ENCODE measurements at regions not wholly inside any gene's neighbourhood (a gene's known extent, or its start where the extent isn't known, plus 50 kb on each side); places are given as distances from the start of the nearest gene placed in this dataset.
"Not testable (repeated sequence)": the region's sequence is repeated elsewhere in the genome, so short reads cannot be mapped to it uniquely, and the experiment has no call there.

DNA sequence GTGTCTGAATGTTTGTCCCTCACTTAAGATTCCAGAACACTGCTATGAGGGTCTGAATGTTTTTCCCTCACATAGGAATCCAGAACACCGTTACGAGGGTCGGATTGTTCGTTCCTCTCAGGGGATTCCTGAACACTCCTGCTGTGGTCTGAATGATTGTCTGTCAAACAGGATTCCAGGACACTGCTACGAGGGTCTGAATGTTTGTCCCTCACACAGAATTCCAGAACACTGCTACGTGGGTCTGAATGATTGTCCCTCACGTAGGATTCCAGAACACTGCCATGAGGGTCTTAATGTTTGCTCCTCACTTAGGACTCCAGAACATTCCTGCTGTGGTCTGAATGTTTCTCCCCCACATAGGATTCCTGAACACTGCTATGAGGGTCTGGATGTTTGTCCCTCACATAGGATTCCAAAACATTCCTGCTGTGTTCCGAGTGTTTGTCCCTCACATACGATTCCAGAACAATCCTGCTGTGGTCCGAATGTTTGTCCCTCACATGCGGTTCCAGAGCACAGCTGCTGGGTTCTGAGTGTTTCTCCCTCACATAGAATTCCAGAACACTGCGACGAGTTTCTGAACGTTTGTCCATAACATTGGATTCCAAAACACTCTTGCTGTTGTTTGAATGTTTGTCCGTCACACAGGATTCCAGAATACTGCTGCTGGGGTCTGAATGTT, 199.5 kb downstream of the FOXD4L6 start:
- H3K4me3 ChIP-seq (ENCODE audit: low read depth, low read length): no peak overlapping the region
- CTCF ChIA-PET: no interaction called here
- POLR2A ChIA-PET: no interaction called here
- no peak for TF ChIP-seq CTCF (IDR thresholded peaks at IDR 0.05; ENCODE audit: insufficient read depth, low read length, missing control alignments)
- no peak for DNase-seq (ENCODE audit: low read depth, low spot score)

DNA sequence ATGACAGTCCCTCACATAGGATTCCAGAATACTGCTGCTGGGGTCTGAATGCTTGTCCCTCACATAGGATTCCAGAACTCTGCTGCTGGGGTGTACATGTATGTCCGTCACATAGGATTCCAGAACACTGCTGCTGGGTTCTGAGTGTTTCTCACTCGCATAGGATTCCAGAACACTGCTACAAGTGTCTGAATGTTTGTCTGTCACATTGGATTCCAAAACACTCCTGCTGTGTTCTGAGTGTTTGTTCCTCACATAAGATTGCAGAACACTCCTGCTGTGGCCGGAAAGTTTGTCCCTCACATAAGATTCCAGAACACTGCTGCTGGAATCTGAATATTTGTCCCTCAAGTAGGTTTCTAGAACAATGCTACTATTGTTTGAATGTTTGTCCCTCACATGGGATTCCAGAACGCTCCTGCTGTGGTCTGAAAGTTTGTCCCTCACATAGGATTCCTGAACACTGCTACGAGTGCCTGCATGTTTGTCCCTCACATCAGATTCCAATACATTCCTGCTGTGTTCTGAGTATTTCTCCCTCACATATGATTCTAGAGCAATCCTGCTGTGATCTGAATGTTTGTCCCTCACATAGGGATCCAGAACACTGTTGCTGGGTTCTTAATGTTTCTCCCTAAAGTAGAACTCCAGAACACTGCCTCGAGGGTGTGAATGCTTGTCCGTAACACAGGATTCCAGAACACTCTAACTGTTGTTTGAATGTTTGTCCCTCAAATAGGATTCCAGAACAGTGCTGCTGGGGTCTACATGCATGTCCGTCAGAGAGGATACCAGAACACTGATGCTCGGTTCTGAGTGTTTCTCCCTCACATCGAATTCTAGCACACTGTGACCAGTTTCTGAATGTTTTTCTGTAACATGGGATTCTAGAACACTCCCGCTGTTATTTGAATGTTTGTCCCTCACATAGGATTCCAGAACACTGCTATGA, 200.4 kb downstream of the FOXD4L6 start:
- TF ChIP-seq CTCF (IDR thresholded peaks at IDR 0.05; ENCODE audit: insufficient read depth, low read length, missing control alignments): no peak
- POLR2A ChIA-PET: no interaction called here
- DNase-seq (ENCODE audit: low read depth, low spot score): no peak
- CTCF ChIA-PET: no interaction called here
- H3K4me3 ChIP-seq (ENCODE audit: low read depth, low read length): no peak overlapping the region

- no peak for DNase-seq (ENCODE audit: low read depth, low spot score)
- no peak overlapping the region for H3K4me3 ChIP-seq (ENCODE audit: low read depth, low read length)
- POLR2A ChIA-PET: no interaction called here
- TF ChIP-seq CTCF (IDR thresholded peaks at IDR 0.05; ENCODE audit: insufficient read depth, low read length, missing control alignments): no peak
- CTCF ChIA-PET: no interaction called here
Measured at GRCh38 chr9:40927260-40927631, 201.2 kb downstream of the FOXD4L6 start.

- no peak overlapping the region for H3K4me3 ChIP-seq (ENCODE audit: low read depth, low read length)
- POLR2A ChIA-PET: no interaction called here
- no peak for TF ChIP-seq CTCF (IDR thresholded peaks at IDR 0.05; ENCODE audit: insufficient read depth, low read length, missing control alignments)
- CTCF ChIA-PET: no interaction called here
- DNase-seq (ENCODE audit: low read depth, low spot score): no peak
Measured at GRCh38 chr9:40926404-40927259, 201.8 kb downstream of the FOXD4L6 start.

- ChIA-PET CTCF (no interaction called here), POLR2A (no interaction called here)
- no peak for TF ChIP-seq CTCF (IDR thresholded peaks at IDR 0.05; ENCODE audit: insufficient read depth, low read length, missing control alignments)
- H3K4me3 ChIP-seq (ENCODE audit: low read depth, low read length): no peak overlapping the region
- no peak for DNase-seq (ENCODE audit: low read depth, low spot score)
Measured at GRCh38 chr9:40925149-40925548, 203.3 kb downstream of the FOXD4L6 start.

DNA sequence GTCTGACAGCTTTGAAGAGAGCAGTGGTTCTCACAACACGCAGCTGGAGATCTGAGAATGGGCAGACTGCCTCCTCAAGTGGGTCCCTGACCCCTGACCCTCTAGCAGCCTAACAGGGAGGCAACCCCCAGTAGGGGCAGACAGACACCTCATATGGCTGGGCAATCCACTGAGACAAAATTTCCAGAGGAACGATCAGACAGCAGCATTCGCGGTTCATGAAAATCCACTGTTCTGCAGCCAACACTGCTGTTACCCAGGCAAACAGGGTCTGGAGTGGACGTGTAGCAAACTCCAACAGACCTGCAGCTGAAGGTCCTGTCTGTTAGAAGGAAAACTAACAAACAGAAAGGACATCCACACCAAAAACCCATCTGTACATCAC, 212.1 kb downstream of the FOXD4L6 start:
- H3K4me3 ChIP-seq (ENCODE audit: low read depth, low read length); CTCF ChIA-PET; DNase-seq (ENCODE audit: low read depth, low spot score); POLR2A ChIA-PET: not testable (repeated sequence)

- POLR2A ChIA-PET; DNase-seq (ENCODE audit: low read depth, low spot score); CTCF ChIA-PET; H3K4me3 ChIP-seq (ENCODE audit: low read depth, low read length): not testable (repeated sequence)
Measured at GRCh38 chr9:40915660-40916398, 212.7 kb downstream of the FOXD4L6 start.
